Skeletal muscle cell (primary cell): ENCODE measurements at regions not wholly inside any gene's neighbourhood (a gene's known extent, or its start where the extent isn't known, plus 50 kb on each side); places are given as distances from the start of the nearest gene placed in this dataset.
"Not testable (repeated sequence)": the region's sequence is repeated elsewhere in the genome, so short reads cannot be mapped to it uniquely, and the experiment has no call there.

ENCODE experiments used
- DNase-seq: peaks from one replicate; pipeline ENCODE4 v3.0.0-alpha.2; 2010; ENCODE audit warnings: low read depth
- H3K4me3 ChIP-seq: 2 replicates; pipeline ENCODE4 v1.5.1; 2011; ENCODE audit warnings: low read depth, mild to moderate bottlenecking, control low read depth, low read length, moderate library complexity

DNA sequence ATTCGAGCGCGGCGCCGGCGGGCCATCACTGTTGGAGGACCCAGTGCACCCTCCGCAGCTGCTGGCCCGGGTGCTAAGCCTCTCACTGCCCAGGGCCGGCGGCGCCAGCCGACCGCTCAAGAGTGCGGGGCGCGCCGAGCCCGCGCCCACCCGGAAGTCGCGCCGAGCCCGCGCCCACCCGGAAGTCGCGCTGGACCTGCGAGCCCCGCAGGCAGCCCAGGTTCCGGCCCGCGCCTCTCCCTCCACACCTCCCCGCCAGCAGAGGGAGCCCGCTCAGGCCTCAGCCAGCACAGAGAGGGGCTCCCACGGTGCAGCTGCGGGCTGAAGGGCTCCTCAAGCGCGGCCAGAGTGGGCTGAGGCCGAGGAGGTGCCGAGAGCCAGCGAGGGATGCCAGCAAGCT lies 170.8 kb downstream of the GTF2H2C_2 start:
- peak overlapping the region; percentile 30 for H3K4me3 ChIP-seq
- not testable (repeated sequence) for DNase-seq
